ENCODE measurements at regions not wholly inside any gene's neighbourhood (a gene's known extent, or its start where the extent isn't known, plus 50 kb on each side); places are given as distances from the start of the nearest gene placed in this dataset.
"Not testable (repeated sequence)": the region's sequence is repeated elsewhere in the genome, so short reads cannot be mapped to it uniquely, and the experiment has no call there.

DNA sequence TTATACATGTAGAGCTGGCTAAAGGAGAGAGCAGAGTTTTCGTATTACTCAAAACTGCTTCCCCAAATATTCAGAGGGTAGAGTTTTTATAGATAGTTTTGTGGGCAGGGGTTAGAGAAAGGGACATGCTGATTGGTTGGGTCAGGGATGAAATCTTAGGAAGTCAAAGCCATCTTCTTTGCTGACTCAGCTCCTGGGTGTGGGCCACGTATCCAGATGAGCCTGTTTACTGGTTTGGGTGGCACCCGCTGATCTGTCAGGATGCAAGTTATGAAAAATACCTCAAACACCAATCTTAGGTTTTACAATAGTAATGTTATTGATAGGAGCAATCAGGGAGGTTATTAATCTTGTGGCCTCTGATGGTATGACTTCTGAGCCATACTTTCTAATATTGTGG, 164.0 kb upstream of the NPAP1 start:
- DNase-seq, result not testable (repeated sequence)

DNA sequence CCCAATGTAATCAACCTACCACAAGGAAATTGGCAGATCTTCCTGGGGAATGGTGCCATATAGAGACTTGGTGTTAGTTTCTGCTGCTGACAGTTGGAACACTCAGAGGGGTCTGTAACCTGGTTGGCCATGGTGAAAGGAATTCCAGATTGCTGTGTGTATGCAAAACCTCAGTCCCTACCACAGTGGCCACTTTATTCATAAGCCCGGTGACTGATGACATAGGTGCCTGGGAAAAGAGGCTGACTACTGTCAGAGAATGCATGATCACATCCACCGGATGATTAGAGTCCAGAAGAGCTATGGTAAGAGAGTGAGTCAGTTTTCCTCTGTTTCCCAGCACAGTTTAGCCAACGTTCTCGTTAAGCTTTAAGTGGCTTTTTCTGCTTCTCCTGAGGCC, 156.8 kb upstream of the NPAP1 start:
- not testable (repeated sequence) for DNase-seq

DNA sequence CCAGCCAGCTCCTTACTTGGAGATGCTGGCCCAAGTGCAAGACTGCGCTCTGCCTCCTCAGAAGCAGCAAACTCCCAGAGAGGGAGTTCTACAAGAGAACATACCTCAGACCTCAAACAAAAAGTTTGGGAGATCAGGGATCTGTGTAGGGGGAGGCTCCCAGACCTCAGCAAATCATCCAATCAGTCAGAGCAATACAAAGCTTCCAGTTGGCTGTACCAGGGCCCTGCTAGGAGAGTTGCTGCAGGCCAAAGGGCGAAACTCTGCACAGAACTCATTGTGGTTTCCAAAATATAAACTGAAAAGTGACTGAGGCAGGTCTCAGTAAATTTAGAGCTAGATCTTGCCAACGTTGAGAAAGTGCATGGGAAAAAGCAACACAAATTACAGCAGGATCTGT, 144.3 kb upstream of the NPAP1 start:
- DNase-seq, result not testable (repeated sequence)

DNA sequence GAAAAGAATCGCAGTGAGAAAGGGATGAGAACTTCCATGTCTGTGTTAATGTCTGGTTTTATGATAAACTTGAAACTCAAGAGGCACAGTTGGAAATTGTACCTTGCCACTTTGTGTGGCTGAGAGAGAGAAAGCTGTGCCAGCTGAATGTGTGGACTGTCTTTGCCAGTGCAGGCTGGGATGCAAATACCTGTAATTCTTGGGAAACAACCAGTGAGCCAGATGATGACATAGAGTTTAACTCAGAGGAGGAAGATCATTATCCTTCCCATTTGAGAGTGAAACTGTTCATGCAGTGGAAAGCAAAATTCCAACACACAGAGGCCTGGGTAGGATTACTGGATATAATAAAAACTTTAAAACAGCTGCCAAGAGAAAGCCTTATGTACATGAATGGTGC, 141.5 kb upstream of the NPAP1 start:
- DNase-seq, result not testable (repeated sequence)

DNA sequence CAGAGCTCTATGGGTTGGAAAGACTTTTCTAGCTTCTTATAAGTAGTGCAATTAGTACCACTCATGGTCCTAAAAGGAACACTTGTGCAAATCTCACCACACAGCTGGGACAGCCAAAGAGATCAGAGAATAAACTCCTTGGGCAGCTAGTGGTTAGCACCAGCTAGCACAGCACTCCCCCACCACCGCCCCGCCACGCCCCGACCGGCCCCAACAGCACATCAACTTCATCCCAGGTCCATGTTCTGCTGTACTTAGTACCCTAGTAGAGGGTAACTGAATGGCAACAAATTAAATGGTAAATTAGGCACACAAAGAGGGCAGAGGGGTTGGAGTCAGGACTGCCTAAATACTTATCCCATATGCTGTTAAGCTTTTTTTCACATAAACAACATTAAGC, 118.3 kb upstream of the NPAP1 start:
- DNase-seq, result not testable (repeated sequence)

DNA sequence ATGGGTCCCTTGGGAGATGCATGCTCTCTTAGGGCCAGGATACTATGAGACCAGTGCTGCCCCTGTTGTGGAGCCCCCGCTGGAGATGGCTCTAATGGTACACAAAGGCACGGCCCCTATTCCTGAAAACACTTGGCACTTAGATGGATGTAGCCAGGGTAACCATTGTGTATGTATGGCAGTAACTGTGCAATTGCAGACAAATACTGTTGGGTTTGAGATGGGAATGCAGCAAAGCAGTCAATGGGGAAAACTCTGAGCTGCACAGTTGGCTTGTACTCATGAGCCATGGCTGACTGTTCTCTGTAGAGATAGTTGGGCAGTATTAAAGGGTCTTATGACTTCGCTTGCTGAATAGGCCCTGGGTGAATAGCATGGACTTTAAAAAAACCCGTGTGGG, 67.9 kb upstream of the NPAP1 start:
- no peak for DNase-seq

DNA sequence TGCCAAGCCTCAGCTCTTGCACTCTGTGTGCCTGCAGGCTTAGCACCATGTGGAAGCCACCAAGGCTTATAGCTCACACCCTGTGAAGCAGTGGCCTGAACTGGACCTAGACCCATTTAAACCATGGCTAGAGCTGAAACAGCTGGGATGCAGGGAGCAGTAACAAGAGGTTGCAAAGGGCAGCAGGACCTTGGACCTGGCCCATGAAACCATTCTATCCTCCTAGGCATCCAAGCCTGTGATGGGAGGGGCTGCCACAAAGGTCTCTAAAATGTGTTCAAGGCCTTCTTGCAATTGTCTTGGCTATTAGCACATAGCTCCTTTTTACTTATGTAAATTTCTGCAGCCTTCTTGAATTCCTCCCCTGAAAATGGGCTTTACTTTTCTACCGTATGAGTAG, 57.9 kb upstream of the NPAP1 start:
- DNase-seq, result no peak

DNA sequence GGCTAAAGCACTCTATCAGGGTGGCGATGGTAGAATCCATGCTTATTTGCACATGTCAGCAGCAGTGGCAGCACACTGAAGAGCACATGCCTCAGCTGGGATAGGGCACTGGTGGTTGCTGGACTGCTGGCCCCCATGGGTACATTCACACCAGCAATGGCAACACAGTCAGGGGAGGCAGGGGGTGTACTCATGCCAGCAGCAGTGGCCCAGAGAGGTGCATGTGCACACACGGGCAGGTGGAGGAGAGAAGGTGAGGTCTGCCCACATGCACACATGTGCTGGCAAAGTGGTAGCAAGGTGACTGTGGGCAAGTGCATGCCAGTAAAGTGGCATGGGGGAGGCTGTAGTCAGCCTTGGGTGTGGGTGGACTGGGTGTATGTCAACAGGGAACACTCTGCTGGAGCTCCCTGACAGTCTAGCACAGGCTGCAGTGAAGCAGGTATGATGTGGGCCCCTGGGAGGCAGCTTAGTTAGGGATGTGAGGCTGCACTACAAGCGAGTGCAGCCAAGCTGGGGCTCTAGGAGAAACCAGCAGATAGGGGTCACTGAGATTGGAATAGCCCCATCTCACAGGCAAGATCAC, 53.9 kb upstream of the NPAP1 start:
- DNase-seq, result no peak
